Left ventricle myocardium inferior (tissue), 1 donor: ENCODE measurements at regions not wholly inside any gene's neighbourhood (a gene's known extent, or its start where the extent isn't known, plus 50 kb on each side); places are given as distances from the start of the nearest gene placed in this dataset.

ENCODE experiments used
- DNase-seq: peaks from one replicate; pipeline ENCODE4 v3.0.0-alpha.2; 2020
- H3K27ac ChIP-seq: fragments of 200-600 bp; replicated peaks from 2 replicates; pipeline ENCODE4 v1.8.0; 2021
- H3K27me3 ChIP-seq: fragments of 200-600 bp; 2 replicates; pipeline ENCODE4 v1.8.0; 2021; ENCODE audit warnings: low read depth
- H3K36me3 ChIP-seq: fragments of 200-600 bp; 2 replicates; pipeline ENCODE4 v1.8.0; 2021
- H3K4me1 ChIP-seq: fragments of 200-600 bp; 2 replicates; pipeline ENCODE4 v1.8.0; 2021
- H3K4me3 ChIP-seq: fragments of 200-600 bp; 2 replicates; pipeline ENCODE4 v1.8.0; 2021; ENCODE audit warnings: mild to moderate bottlenecking, moderate library complexity
- H3K9me3 ChIP-seq: fragments of 200-600 bp; replicated peaks from 2 replicates; pipeline ENCODE4 v1.8.0; 2021
- CTCF ChIP-seq: fragments of 200-600 bp; IDR thresholded peaks from 2 replicates; pipeline ENCODE4 v1.8.0; 2021; ENCODE audit warnings: antibody characterized with exemption, mild to moderate bottlenecking, borderline replicate concordance
- intact Hi-C: fragments of 100-400 bp; cut with micrococcal nuclease; formaldehyde crosslinking; loops from one replicate; pipeline ENCODE4 v1.11.0; 2022
- donor health status: DM: no; HTN: yes; CAD: no; lungs with severe emphysema.

GRCh38 chr2:66766582-66766981 is 331.7 kb downstream of the MEIS1 start:
- no peaks in the 10 kb centered on the region for H3K36me3 ChIP-seq
- H3K4me1 ChIP-seq = no peaks in the 10 kb centered on the region
- H3K9me3 ChIP-seq = no peaks in the 10 kb centered on the region
- no peaks in the 10 kb centered on the region for H3K27me3 ChIP-seq
- no peak for DNase-seq
- no peak overlapping the region for H3K4me3 ChIP-seq
- no peak overlapping the region for H3K27ac ChIP-seq
- no peak for TF ChIP-seq CTCF
- intact Hi-C loops = no loop called here

- H3K27me3 ChIP-seq = no peaks in the 10 kb centered on the region
- no peaks in the 10 kb centered on the region for H3K4me1 ChIP-seq
- intact Hi-C loops = no loop called here
- no peaks in the 10 kb centered on the region for H3K36me3 ChIP-seq
- no peak for DNase-seq
- TF ChIP-seq CTCF = no peak
- H3K4me3 ChIP-seq = no peak overlapping the region
- no peak overlapping the region for H3K27ac ChIP-seq
- no peaks in the 10 kb centered on the region for H3K9me3 ChIP-seq
Measured at GRCh38 chr2:66771359-66771976, 336.5 kb downstream of the MEIS1 start.

- intact Hi-C loops = no loop called here
- H3K36me3 ChIP-seq = no peaks in the 10 kb centered on the region
- H3K27ac ChIP-seq = no peak overlapping the region
- no peak for TF ChIP-seq CTCF
- no peak overlapping the region for H3K4me3 ChIP-seq
- no peaks in the 10 kb centered on the region for H3K4me1 ChIP-seq
- H3K9me3 ChIP-seq = no peaks in the 10 kb centered on the region
- H3K27me3 ChIP-seq = no peaks in the 10 kb centered on the region
- no peak for DNase-seq
Measured at GRCh38 chr2:66772618-66773017, 337.7 kb downstream of the MEIS1 start.

- no peak for DNase-seq
- TF ChIP-seq CTCF = no peak
- no peak overlapping the region for H3K27ac ChIP-seq
- no peaks in the 10 kb centered on the region for H3K36me3 ChIP-seq
- H3K4me3 ChIP-seq = no peak overlapping the region
- H3K4me1 ChIP-seq = no peaks in the 10 kb centered on the region
- no peaks in the 10 kb centered on the region for H3K27me3 ChIP-seq
- H3K9me3 ChIP-seq = no peaks in the 10 kb centered on the region
- intact Hi-C loops = no loop called here
Measured at GRCh38 chr2:66775730-66776422, 341.0 kb downstream of the MEIS1 start.

- no peaks in the 10 kb centered on the region for H3K9me3 ChIP-seq
- intact Hi-C loops = no loop called here
- no peak for DNase-seq
- no peaks in the 10 kb centered on the region for H3K4me1 ChIP-seq
- H3K4me3 ChIP-seq = no peak overlapping the region
- no peak for TF ChIP-seq CTCF
- no peaks in the 10 kb centered on the region for H3K36me3 ChIP-seq
- H3K27me3 ChIP-seq = no peaks in the 10 kb centered on the region
- H3K27ac ChIP-seq = no peak overlapping the region
Measured at GRCh38 chr2:66781804-66782203, 346.9 kb downstream of the MEIS1 start.
